Neural cell (in vitro differentiated cells): ENCODE measurements at regions not wholly inside any gene's neighbourhood (a gene's known extent, or its start where the extent isn't known, plus 50 kb on each side); places are given as distances from the start of the nearest gene placed in this dataset.

Source experiments
- CTCF ChIP-seq: fragments of 450-650 bp; IDR thresholded peaks from 2 replicates; pipeline ENCODE4 v1.5.1; 2014; ENCODE audit warnings: antibody characterized with exemption, mild to moderate bottlenecking, moderate library complexity; ENCODE audit not compliant: poor library complexity, severe bottlenecking
- EP300 ChIP-seq: fragments of 450-650 bp; conservative IDR thresholded peaks from 2 replicates; pipeline ENCODE4 v1.6.1; 2014; ENCODE audit warnings: antibody characterized with exemption, mild to moderate bottlenecking, moderate library complexity; ENCODE audit not compliant: poor library complexity, severe bottlenecking
- EZH2 ChIP-seq: fragments of 200-600, 300-800 bp; shearing (Covaris generic), sonication (generic); IDR thresholded peaks from 2 replicates; pipeline ENCODE4 v1.6.1; 2014; ENCODE audit warnings: antibody characterized with exemption, low read length, borderline replicate concordance, mild to moderate bottlenecking; ENCODE audit not compliant: insufficient read depth, poor library complexity, severe bottlenecking
- MXI1 ChIP-seq: fragments of 450-650 bp; conservative IDR thresholded peaks from 2 replicates; pipeline ENCODE4 v1.6.1; 2014; ENCODE audit warnings: antibody characterized with exemption, mild to moderate bottlenecking; ENCODE audit not compliant: poor library complexity, severe bottlenecking
- POLR2AphosphoS5 ChIP-seq: IDR thresholded peaks from 2 replicates; pipeline ENCODE4 v1.6.1; 2012
- RAD21 ChIP-seq: fragments of 450-650 bp; conservative IDR thresholded peaks from 2 replicates; pipeline ENCODE4 v1.6.1; 2014; ENCODE audit warnings: antibody characterized with exemption, mild to moderate bottlenecking, moderate library complexity
- REST ChIP-seq: IDR thresholded peaks from 2 replicates; pipeline ENCODE4 v1.6.1; 2012; ENCODE audit warnings: borderline replicate concordance
- SMC3 ChIP-seq: fragments of 450-650 bp; conservative IDR thresholded peaks from 2 replicates; pipeline ENCODE4 v1.6.1; 2014; ENCODE audit warnings: antibody characterized with exemption, mild to moderate bottlenecking, moderate library complexity; ENCODE audit not compliant: poor library complexity
- TAF1 ChIP-seq: IDR thresholded peaks from 2 replicates; pipeline ENCODE4 v1.6.1; 2012; ENCODE audit warnings: low read depth

- TF ChIP-seq POLR2AphosphoS5, result no peak
- TF ChIP-seq CTCF, result no peak
- no peak for TF ChIP-seq RAD21
- no peak for TF ChIP-seq TAF1
- TF ChIP-seq MXI1, result no peak
- TF ChIP-seq EZH2, result no peak
- no peak for TF ChIP-seq SMC3
- no peak for TF ChIP-seq EP300
- TF ChIP-seq REST, result no peak
Measured at GRCh38 chr7:68505721-68506120, 1092.6 kb upstream of the AUTS2 start.
